Renal cortex interstitium (tissue), 11 donors: ENCODE measurements at regions not wholly inside any gene's neighbourhood (a gene's known extent, or its start where the extent isn't known, plus 50 kb on each side); places are given as distances from the start of the nearest gene placed in this dataset.

Experiments
- DNase-seq, 11 donors: peaks; one replicate each; pipeline ENCODE4 v3.0.0-alpha.2; 2013; ENCODE audit warnings: low read depth in 9 of 11, low spot score in 4 of 11; ENCODE audit errors: extremely low read depth in 1 of 11

- no peak for DNase-seq
Measured at GRCh38 chr6:12371641-12372146, 81.5 kb downstream of the EDN1 start.

GRCh38 chr6:12379181-12379580, 89.0 kb downstream of the EDN1 start:
- DNase-seq, result no peak

GRCh38 chr6:12381587-12381986, 91.4 kb downstream of the EDN1 start:
- DNase-seq, result no peak

DNA sequence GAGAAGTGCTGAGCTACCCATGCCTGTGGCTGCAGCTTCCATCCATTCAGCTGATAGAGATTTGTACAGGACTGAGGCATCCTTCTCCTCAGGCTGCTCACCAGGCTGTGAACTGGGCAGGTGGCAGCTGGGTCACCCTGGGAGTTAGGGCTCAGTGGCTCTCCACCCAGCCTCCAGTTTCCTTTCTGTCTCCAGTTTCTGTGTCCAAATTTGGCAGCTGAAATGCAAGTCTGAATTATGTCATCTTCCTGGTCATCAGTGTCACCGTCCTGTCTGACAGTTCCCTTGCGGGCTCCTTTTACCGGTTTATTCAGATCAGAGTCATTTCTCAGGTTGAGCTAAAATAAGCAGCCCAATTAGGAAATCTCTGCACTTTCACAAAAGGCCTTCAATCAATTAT, 93.3 kb downstream of the EDN1 start:
- DNase-seq, result no peak

GRCh38 chr6:12384357-12384912, 94.3 kb downstream of the EDN1 start:
- no peak for DNase-seq

DNA sequence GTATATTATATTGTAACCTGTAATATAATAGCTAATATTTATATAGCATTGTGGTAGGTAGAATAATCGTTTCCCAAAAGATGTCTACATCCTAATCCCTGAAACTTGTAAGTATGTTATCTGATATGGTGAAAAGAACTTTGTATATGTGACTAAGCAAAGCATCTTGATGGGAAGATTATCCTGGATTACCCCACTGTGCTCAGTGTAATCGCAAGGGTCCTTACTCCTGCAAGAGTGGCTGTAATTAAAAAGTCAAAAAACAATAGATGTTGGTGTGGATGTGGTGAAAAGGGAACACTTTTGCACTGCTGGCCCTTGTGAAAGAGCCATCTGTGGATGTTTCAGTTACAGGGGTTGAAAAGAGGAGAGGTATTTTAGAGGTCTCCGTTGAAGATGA, 95.2 kb downstream of the EDN1 start:
- no peak for DNase-seq

DNA sequence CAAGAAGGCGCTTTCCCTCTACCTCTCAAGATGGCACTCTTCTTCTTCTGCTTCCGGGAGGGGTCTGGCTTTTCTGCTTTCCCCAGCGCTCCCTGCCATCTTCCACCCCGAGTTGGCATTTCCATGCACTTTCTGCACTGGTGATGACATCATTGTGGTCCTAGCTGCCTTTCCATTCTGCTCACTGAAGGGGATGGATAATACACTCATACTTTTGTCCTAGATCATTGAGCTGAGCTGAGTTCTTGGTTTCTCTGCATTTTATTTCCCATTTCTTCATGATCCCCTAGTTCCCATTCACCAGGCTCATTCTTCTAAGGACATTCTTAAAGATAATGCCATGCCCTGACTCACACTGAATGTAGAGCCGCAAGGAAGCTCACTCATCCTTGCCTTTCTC, 96.7 kb downstream of the EDN1 start:
- DNase-seq, result no peak

DNA sequence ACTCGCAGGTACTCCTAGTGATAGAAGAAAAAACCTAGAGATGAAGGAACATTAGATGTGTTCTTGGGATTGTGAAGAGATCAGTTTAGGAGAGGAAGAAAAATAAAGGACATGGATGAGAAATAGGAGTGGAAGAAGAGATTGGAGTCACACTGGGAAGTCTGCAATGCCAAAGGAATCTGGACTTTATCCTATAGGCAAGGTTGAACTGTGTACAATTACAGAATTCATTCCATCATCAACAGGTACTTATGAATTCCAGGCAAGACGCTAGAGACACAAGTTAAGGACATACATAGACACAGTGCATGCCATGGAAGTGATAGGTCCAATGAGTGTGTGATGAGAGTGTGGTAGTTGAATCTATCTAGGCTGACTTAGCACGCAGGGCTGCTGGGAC, 101.3 kb downstream of the EDN1 start:
- no peak for DNase-seq

- no peak for DNase-seq
Measured at GRCh38 chr6:12392490-12392889, 102.3 kb downstream of the EDN1 start.

DNA sequence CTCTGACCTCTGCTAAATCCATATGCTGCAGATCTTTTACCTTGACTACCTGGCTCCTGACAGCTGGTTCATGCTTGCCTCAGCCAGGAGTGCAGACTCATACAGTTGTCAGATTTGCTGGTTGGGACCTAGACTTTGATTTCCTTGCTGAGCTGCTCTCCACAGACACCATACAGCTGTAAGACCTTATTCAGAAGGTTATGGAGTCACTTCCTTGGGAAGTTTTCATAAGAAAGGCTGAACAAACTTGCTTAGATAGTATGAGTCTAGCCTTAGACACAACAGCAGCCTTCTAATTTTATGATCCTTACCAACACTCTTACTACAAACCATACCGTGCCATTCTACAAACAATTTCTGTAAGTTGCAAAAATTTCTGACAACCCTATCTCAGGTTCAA, 102.9 kb downstream of the EDN1 start:
- no peak for DNase-seq

DNA sequence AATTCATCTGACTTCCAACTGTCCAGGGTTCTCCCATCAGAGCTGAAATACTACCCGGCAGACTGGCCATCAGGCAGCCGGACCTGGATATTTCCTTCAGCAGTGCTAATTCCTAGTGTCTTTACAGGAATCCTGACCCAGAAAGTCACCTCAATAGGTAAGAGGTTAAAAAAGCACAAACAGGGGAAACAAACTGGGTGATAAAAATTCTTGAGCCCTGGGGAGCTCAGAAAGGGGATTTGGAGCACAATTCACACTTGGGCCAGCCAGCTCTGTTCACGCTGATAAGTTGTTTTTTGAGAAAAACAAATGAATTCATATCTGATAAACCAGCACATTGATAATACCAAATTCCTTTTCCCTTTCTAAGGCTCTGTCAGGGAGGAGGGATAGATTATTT, 104.0 kb downstream of the EDN1 start:
- no peak for DNase-seq

DNA sequence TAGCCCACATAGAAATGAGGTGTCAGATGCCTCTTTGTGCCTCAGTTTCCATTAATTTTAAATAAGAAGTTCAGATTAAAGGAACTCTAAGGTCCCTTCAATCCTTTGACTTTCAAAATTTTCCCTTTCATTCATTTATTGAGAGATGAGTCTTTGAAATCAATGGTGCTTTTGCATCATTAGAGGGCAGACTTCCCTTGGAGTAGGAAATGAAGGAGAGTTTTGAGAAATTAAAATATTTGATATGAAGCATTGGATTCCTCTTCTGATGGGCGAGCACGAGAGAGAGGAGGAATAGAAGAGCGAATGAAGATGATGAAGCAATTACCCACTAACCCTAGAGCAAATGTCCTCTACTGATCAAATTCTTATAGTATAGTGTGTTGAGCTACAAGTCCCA, 105.7 kb downstream of the EDN1 start:
- no peak for DNase-seq

DNA sequence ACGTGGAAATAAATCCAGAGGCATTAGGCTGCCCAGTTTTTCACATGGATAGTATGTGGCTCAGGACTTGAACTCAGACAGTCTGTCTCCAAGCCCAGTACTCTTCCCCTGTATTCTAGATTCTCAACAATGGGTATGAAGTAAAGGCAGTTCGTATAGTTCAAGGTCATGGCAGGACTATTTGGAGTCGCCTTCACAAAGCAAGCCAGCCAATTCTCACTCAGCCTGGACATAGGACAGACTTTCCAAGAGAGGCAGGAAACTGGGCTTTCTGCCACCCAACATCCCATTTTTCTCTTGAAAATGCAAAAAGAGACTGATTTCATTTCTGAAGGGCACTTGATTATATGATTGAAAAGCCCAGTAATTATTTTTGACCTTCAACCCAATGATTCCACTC, 111.0 kb downstream of the EDN1 start:
- no peak for DNase-seq

DNA sequence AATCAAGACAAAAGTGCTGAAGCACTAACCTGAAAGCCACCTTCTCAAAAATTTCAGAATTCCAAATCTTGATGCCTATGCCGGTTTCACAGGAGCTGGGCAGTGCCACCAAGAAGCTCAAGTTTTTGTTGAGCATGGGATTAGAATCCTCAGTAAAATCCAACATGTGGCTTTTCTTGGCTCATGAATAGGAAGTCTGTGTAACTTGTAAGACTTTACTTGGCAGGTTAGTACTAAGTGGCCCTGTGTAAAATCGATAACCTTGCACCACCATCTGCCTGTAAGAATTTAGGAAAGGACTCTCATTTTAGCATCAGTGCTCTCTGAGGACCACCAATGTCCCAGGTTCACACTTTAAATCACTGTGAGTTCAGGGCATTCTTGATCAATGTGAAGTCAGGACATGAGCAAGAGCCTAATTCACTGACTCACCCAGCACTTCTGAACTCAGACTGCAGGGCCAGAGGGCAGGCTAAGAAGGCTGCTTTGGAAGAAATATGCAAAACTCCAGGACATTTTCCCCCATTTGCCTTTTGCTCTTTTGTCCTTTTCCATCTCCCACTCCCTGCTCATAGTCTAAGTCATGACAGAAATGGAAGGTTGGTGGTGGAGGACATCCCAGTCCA, 113.2 kb downstream of the EDN1 start:
- DNase-seq, result no peak

- DNase-seq, result no peak
Measured at GRCh38 chr6:12403947-12404647, 113.9 kb downstream of the EDN1 start.

GRCh38 chr6:12404651-12405050, 114.5 kb downstream of the EDN1 start:
- no peak for DNase-seq

GRCh38 chr6:12408752-12409151, 118.6 kb downstream of the EDN1 start:
- DNase-seq, result no peak

DNA sequence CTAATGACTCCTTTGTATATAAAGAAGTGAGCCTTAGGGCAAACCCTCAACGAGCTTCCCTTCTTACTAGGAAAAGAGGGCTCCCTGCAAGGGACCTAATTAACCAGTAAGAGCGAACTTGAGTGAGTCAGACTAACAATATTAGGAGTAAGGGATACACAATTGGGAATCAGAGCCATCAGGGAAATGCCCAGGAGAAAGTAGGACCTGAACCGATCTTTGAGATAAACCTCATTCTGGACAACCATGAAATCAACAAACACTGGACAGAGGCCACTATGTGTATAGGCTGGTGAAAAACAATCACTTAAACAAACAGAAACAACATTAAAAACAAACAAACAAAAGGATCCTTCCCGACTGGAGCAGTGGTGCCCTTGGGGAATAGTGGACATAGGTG, 120.8 kb downstream of the EDN1 start:
- DNase-seq, result no peak

- DNase-seq, result no peak
Measured at GRCh38 chr6:12414096-12414675, 124.0 kb downstream of the EDN1 start.

- no peak for DNase-seq
Measured at GRCh38 chr6:12415980-12416598, 125.9 kb downstream of the EDN1 start.
